ENCODE measurements at regions not wholly inside any gene's neighbourhood (a gene's known extent, or its start where the extent isn't known, plus 50 kb on each side); places are given as distances from the start of the nearest gene placed in this dataset.

- DNase-seq, result no peak
- Histone ChIP-seq H3K9me3 (no peaks in the 10 kb centered on the region), H3K36me3 (no peaks in the 10 kb centered on the region), H3K4me1 (no peaks in the 10 kb centered on the region), H3K27me3 (no peaks in the 10 kb centered on the region), H3K4me3 (no peak overlapping the region), H3K27ac (no peak overlapping the region)
- intact Hi-C loops (cut with DNase I; ENCODE audit: low total_unique reads), result no loop called here
- 74 to 85% methylated on average over 5 to 6 of the region's 6 CpGs for WGBS, 2 donors (ENCODE audit: low coverage in 1 of 2)
- TF ChIP-seq POLR2AphosphoS5 (IDR thresholded peaks at IDR 0.05), result no peak
- TF ChIP-seq CTCF (IDR thresholded peaks at IDR 0.05), result no peak
- no peak for TF ChIP-seq EP300 (IDR thresholded peaks at IDR 0.05; ENCODE audit: low read depth)
- no peak for TF ChIP-seq POLR2A (IDR thresholded peaks at IDR 0.05)
- in situ Hi-C loops (cut with MboI; ENCODE audit: low pct_ligation_motif_present in 1 of 4, low pct_unique_long_range_greater_than_20kb in 1 of 4, low sequenced_read_pairs in 3 of 4), result no loop called here
Observed at GRCh38 chr12:87815771-87816585, 213.2 kb downstream of the C12orf50 start.

GRCh38 chr12:87814625-87815024 lies 214.6 kb downstream of the C12orf50 start:
- H3K4me1 ChIP-seq, result no peaks in the 10 kb centered on the region
- in situ Hi-C loops (cut with MboI; ENCODE audit: low pct_ligation_motif_present in 1 of 4, low pct_unique_long_range_greater_than_20kb in 1 of 4, low sequenced_read_pairs in 3 of 4), result no loop called here
- DNase-seq, result no peak
- H3K36me3 ChIP-seq, result no peaks in the 10 kb centered on the region
- no peaks in the 10 kb centered on the region for H3K9me3 ChIP-seq
- no peak overlapping the region for H3K4me3 ChIP-seq
- WGBS, 2 donors (ENCODE audit: low coverage in 1 of 2), result 74 to 83% methylated on average over 2 of the region's 2 CpGs
- intact Hi-C loops (cut with DNase I; ENCODE audit: low total_unique reads), result no loop called here
- no peak overlapping the region for H3K27ac ChIP-seq
- TF ChIP-seq POLR2AphosphoS5 (IDR thresholded peaks at IDR 0.05) (no peak), EP300 (IDR thresholded peaks at IDR 0.05; ENCODE audit: low read depth) (no peak), CTCF (IDR thresholded peaks at IDR 0.05) (no peak), POLR2A (IDR thresholded peaks at IDR 0.05) (no peak)
- no peaks in the 10 kb centered on the region for H3K27me3 ChIP-seq

GRCh38 chr12:87813476-87814234 lies 215.5 kb downstream of the C12orf50 start:
- H3K9me3 ChIP-seq, result no peaks in the 10 kb centered on the region
- no peaks in the 10 kb centered on the region for H3K36me3 ChIP-seq
- H3K27ac ChIP-seq, result no peak overlapping the region
- DNase-seq, result no peak
- intact Hi-C loops (cut with DNase I; ENCODE audit: low total_unique reads) (no loop called here), in situ Hi-C loops (cut with MboI; ENCODE audit: low pct_ligation_motif_present in 1 of 4, low pct_unique_long_range_greater_than_20kb in 1 of 4, low sequenced_read_pairs in 3 of 4) (no loop called here)
- TF ChIP-seq CTCF (IDR thresholded peaks at IDR 0.05), result no peak
- TF ChIP-seq POLR2AphosphoS5 (IDR thresholded peaks at IDR 0.05), result no peak
- no peak for TF ChIP-seq POLR2A (IDR thresholded peaks at IDR 0.05)
- TF ChIP-seq EP300 (IDR thresholded peaks at IDR 0.05; ENCODE audit: low read depth), result no peak
- no peaks in the 10 kb centered on the region for H3K4me1 ChIP-seq
- no peaks in the 10 kb centered on the region for H3K27me3 ChIP-seq
- H3K4me3 ChIP-seq, result no peak overlapping the region

GRCh38 chr12:87812681-87813080 lies 216.5 kb downstream of the C12orf50 start:
- WGBS, 2 donors (ENCODE audit: low coverage in 1 of 2), result 65 to 70% methylated on average over 2 of the region's 2 CpGs
- no peak for DNase-seq
- no peak overlapping the region for H3K27ac ChIP-seq
- no peak overlapping the region for H3K4me3 ChIP-seq
- H3K27me3 ChIP-seq, result no peaks in the 10 kb centered on the region
- H3K9me3 ChIP-seq, result no peaks in the 10 kb centered on the region
- H3K36me3 ChIP-seq, result no peaks in the 10 kb centered on the region
- H3K4me1 ChIP-seq, result no peaks in the 10 kb centered on the region
- intact Hi-C loops (cut with DNase I; ENCODE audit: low total_unique reads), result no loop called here
- TF ChIP-seq POLR2AphosphoS5 (IDR thresholded peaks at IDR 0.05) (no peak), EP300 (IDR thresholded peaks at IDR 0.05; ENCODE audit: low read depth) (no peak), POLR2A (IDR thresholded peaks at IDR 0.05) (no peak), CTCF (IDR thresholded peaks at IDR 0.05) (no peak)
- in situ Hi-C loops (cut with MboI; ENCODE audit: low pct_ligation_motif_present in 1 of 4, low pct_unique_long_range_greater_than_20kb in 1 of 4, low sequenced_read_pairs in 3 of 4), result no loop called here

All from transverse colon (tissue), 4 donors.